NOMO-1 treated with DMSO at 0.1 percent for 48 hours (cell line): ENCODE measurements at regions not wholly inside any gene's neighbourhood (a gene's known extent, or its start where the extent isn't known, plus 50 kb on each side); places are given as distances from the start of the nearest gene placed in this dataset.
"Not testable (repeated sequence)": the region's sequence is repeated elsewhere in the genome, so short reads cannot be mapped to it uniquely, and the experiment has no call there.

ENCODE experiments used
- DNase-seq: peaks from one replicate; lab custom pipeline; 2025; ENCODE audit not compliant: unreplicated experiment; lab: John Stamatoyannopoulos, UW

DNA sequence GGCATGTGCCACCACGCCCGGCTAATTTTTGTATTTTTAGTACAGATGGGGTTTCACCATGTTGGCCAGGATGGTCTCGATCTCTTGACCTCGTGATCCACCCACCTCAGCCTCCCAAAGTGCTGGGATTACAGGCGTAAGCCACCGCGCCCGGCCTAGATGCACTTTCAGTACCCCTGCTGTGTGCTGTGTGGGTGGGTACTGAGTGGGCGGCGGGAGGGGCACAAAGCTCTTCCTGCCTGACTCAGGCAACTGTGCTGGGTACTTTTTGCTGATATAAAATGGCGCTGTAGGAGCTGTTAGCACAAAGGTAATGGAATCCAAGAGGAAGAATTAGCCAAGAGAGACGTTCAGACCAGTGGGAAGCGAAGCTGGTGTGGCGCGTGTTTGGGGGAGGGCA, 79.6 kb upstream of the HES1 start:
- not testable (repeated sequence) for DNase-seq

- no peak for DNase-seq
Observed at GRCh38 chr3:194056731-194057415, 79.1 kb upstream of the HES1 start.

GRCh38 chr3:194057570-194058188, 78.3 kb upstream of the HES1 start:
- DNase-seq, result no peak

- peak; percentile 26 for DNase-seq
Observed at GRCh38 chr3:194058189-194058571, 77.8 kb upstream of the HES1 start.

DNA sequence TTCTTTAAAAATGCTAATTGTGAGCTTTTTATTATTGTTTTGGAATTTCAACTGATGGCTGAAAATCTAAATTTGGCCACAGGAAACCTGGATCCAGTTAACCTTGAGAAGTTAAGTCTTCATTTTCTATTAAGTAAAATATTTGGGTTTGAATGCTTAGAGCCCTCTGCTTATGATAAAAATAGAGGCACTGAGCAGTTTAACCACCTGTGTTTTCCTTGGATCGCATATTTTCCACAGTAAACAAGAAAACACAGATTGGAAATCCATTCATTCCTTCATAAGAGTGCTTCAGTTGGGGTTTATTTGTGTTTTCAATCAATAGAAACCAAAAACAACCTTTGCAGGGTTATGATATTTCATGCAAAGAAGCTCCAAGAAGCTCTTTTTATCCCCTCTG, 77.2 kb upstream of the HES1 start:
- no peak for DNase-seq

GRCh38 chr3:194061421-194062030, 74.4 kb upstream of the HES1 start:
- DNase-seq, result no peak

DNA sequence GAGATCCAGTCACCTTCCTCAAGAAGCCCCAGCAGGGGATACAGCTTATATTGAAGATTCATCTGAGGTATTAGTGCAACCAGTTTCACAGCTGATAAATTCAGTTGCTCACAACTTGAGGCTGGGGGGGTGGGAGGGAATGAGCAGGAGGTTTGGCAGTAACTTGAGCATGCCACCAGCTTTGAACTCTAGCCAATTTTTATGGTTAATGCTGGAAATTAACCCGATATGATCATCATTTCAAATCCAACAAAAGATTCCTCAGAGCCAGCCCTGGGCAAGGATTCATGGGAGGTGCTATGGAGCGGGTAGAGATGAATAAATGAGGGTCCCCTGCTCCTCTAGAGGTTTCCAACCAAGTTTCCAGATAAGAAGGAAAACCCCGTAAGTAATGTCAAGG, 73.1 kb upstream of the HES1 start:
- no peak for DNase-seq

- DNase-seq, result no peak
Observed at GRCh38 chr3:194064380-194065332, 71.3 kb upstream of the HES1 start.

DNA sequence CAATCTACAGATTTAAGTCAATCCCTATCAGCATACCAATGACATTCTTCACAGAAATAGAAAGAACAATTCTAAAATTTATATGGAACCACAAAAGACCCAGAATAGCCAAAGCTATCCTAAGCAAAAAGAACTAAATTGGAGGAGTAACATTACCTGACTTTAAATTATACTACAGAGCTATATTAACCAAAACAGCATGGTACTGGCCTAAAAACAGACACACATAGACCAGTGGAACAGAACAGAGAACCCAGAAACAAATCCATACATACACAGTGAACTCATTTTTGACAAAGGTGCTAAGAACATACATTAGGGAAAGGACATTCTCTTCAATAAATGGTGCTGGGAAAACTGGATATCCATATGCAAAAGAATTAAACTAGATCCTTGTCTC, 68.6 kb upstream of the HES1 start:
- DNase-seq, result not testable (repeated sequence)

GRCh38 chr3:194067949-194068362, 68.0 kb upstream of the HES1 start:
- peak; percentile 69 for DNase-seq

GRCh38 chr3:194069421-194070219, 66.3 kb upstream of the HES1 start:
- DNase-seq, result peak; percentile 43

- DNase-seq, result no peak
Observed at GRCh38 chr3:194070220-194070633, 65.7 kb upstream of the HES1 start.

DNA sequence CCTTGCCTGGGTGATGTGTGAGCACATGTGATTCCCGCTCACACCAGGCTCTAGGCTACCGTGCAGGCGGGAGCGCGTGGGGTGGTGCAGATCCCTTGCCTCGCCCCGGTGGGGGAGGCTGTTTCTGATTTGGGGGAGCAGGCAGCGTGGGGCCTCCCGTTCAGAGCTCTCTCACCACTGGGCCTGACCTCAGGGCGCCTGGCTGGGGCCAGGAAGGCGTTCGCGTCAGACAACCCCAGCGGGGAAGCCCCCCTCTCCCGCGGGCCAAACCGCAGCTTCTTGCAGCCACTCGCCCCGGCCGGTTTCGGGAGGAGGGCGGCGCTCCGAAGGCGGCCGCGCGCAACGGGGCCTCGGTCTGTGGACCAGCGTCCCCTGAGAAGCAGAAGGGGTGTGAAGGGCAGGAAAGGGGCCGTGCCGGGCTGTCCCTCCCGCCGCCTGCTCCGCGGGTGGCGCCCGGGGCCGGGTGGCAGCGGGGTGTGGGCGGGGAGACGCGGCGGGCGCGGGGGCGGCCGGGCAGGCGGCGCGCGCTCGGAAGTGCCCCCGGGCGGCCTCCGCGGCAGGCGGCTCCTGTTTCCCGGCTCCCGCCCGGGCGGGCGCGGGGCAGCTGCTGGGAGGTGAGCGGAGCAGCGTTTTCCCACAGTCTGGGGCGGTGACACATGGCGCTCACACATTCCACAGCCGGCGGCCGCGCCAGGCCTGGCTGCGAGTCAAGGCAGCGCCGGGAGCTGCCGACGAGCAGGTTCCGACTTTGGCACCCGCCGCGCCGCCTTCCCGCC, 65.1 kb upstream of the HES1 start:
- DNase-seq, result peak; percentile 88

GRCh38 chr3:194072097-194072428, 63.9 kb upstream of the HES1 start:
- no peak for DNase-seq

DNA sequence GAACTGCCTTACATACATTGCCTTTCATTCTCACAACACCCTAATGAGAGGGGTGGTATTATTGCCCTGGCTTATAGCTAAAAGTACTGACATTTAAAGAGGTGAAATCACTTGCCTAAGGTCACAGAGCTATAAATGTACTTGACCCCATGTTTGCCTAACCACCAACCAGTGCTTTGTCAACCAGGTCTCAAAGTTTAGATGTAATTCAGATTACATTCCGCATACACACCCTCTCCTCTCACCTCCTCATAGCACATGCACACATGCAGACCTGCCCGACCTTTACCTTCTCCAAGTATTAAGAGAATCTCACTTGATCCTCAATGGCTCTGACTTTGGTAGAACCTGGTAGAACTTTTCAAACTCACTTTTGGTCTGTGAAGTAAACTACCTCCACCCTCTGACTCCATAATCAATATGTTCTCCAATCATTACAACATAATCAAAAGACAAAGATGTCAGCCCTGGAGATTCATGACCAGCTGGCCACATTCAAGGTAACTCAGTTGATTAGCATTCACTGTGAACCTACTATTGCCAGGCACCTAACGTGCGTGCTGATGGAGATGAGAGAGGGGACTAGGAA, 63.2 kb upstream of the HES1 start:
- no peak for DNase-seq

DNA sequence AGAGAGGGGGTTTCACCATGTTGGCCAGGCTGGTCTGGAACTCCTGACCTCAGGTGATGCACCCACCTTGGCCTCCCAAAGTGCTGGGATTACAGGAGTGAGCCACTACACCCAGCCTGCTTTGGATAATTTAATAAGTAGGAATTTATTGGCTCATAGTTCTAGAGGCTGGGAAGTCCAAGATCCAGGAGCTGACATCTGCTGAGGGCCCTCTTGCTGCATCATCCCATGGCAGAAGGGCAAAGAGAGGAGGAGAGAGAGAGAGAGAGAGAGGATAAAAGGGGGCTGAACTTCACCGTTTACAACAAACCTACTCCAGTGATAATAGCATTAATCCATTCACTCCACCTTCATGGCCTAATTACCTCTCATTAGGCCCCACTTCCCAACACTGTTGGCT, 62.0 kb upstream of the HES1 start:
- DNase-seq, result no peak

DNA sequence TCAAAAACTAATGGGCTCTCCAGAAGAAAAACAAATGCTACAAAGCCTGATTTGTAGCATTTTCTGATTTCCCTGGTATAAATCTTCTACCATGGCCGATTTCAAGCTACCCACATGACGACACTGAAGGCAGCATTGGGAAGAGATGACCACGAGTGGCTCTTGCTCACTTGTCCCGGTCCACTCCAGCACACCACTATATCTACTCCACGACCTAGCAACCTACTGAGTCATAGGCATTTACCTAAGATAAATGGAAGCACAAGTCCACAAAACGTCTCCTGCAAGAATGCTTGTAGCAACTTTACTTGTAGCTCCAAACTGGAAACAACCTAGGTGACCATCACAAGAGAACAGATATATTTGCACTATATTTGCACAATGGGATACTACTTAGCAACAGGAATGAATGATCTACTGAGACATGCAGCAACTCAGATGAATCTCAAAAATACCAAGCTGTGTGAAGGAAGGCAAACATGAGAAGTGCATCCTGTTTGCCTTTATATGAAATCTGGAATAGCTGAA, 60.8 kb upstream of the HES1 start:
- DNase-seq, result no peak

- DNase-seq, result no peak
Observed at GRCh38 chr3:194075802-194076460, 60.0 kb upstream of the HES1 start.

- no peak for DNase-seq
Observed at GRCh38 chr3:194076475-194076874, 59.5 kb upstream of the HES1 start.
